Posterior vena cava (tissue), 2 donors: ENCODE measurements at regions not wholly inside any gene's neighbourhood (a gene's known extent, or its start where the extent isn't known, plus 50 kb on each side); places are given as distances from the start of the nearest gene placed in this dataset.

ENCODE experiments used
- DNase-seq: peaks from one replicate; pipeline ENCODE4 v3.0.0-alpha.2; 2020; ENCODE audit warnings: low spot score
- intact Hi-C, 2 donors: fragments of 100-400 bp; cut with DNase I; formaldehyde crosslinking; loops; one replicate each; pipeline versions ENCODE4 v1.14.1 to v1.14.2; 2022 to 2023
- donor health status: DM: yes; HTN: yes; CAD: no.
- donor health status: DM: yes; HTN: yes; CAD: no.

GRCh38 chr1:75058424-75058823 is 75.8 kb upstream of the LHX8 start:
- intact Hi-C loops: no loop called here
- DNase-seq: no peak

- DNase-seq: no peak
These were observed 72.1 kb upstream of the LHX8 start for GRCh38 chr1:75062111-75062510.

GRCh38 chr1:75067975-75068374 is 66.2 kb upstream of the LHX8 start:
- no peak for DNase-seq
- intact Hi-C loops: no loop called here

More at GRCh38 chr1:75062111-75062510, 72.1 kb upstream of the LHX8 start:
- intact Hi-C loops: no loop called here

GRCh38 chr1:75074831-75075395 is 59.3 kb upstream of the LHX8 start:
- DNase-seq: no peak
- intact Hi-C loops: no loop called here

GRCh38 chr1:75079538-75080290 is 54.5 kb upstream of the LHX8 start:
- intact Hi-C loops: loop anchor here in 1 of 2 donors (5.0 kb wide), 1 partner anchor 1603 kb away; no protein-coding TSS in a partner anchor
- no peak for DNase-seq

GRCh38 chr1:75083223-75083622 is 51.0 kb upstream of the LHX8 start:
- no peak for DNase-seq
- intact Hi-C loops: loop anchor here in 1 of 2 donors (5.0 kb wide), 1 partner anchor 1599 kb away; no protein-coding TSS in a partner anchor

GRCh38 chr1:75083848-75084514 is 50.2 kb upstream of the LHX8 start:
- intact Hi-C loops: loop anchor here in 1 of 2 donors (5.0 kb wide), 1 partner anchor 1598 kb away; no protein-coding TSS in a partner anchor
- DNase-seq: no peak
